Loucy (cell line): ENCODE measurements at regions not wholly inside any gene's neighbourhood (a gene's known extent, or its start where the extent isn't known, plus 50 kb on each side); places are given as distances from the start of the nearest gene placed in this dataset.

ENCODE experiments used
- CTCF ChIP-seq: fragments of 200-600 bp; sonication (generic); conservative IDR thresholded peaks from 2 replicates; pipeline ENCODE4 v1.5.1; 2014; ENCODE audit warnings: mild to moderate bottlenecking, antibody characterized with exemption, low read length
- EZH2phosphoT487 ChIP-seq: fragments of 200-600 bp; IDR thresholded peaks from 2 replicates; pipeline ENCODE4 v1.6.1; 2018; ENCODE audit warnings: antibody characterized with exemption, mild to moderate bottlenecking, moderate library complexity, borderline replicate concordance

- no peak for TF ChIP-seq CTCF
- no peak for TF ChIP-seq EZH2phosphoT487
These were observed 249.7 kb upstream of the NREP start for GRCh38 chr5:112006721-112007120.
